HepG2 (cell line): ENCODE measurements at regions not wholly inside any gene's neighbourhood (a gene's known extent, or its start where the extent isn't known, plus 50 kb on each side); places are given as distances from the start of the nearest gene placed in this dataset.

Experiments used
- CC2D1A ChIP-seq: sonication (generic); formaldehyde crosslinking; IDR thresholded peaks from 2 replicates; pipeline ENCODE4 v1.8.1; 2023; ENCODE audit warnings: mild to moderate bottlenecking, missing genetic modification reagents
- DMTF1 ChIP-seq: sonication (generic); formaldehyde crosslinking; IDR thresholded peaks from 2 replicates; pipeline ENCODE4 v1.4.0; 2020; ENCODE audit warnings: mild to moderate bottlenecking, missing genetic modification reagents
- DNMT3B ChIP-seq: conservative IDR thresholded peaks from 2 replicates; pipeline ENCODE4 v1.6.1; 2016; ENCODE audit warnings: missing biosample characterization, control low read depth
- ELF3 ChIP-seq: IDR thresholded peaks from 2 replicates; pipeline ENCODE4 v1.6.1; 2016; ENCODE audit warnings: missing genetic modification reagents, missing compliant biosample characterization
- FIP1L1 ChIP-seq: fragments of 200-400 bp; formaldehyde crosslinking; IDR thresholded peaks from 2 replicates; pipeline ENCODE4 v1.6.1; 2018; ENCODE audit warnings: low read depth, mild to moderate bottlenecking, low read length, moderate library complexity, borderline replicate concordance; ENCODE audit not compliant: insufficient read depth
- FOXO1 ChIP-seq: sonication (generic); formaldehyde crosslinking; IDR thresholded peaks from 2 replicates; pipeline ENCODE4 v1.4.0; 2020; ENCODE audit warnings: missing genetic modification reagents
- HOXA3 ChIP-seq: sonication (generic); formaldehyde crosslinking; IDR thresholded peaks from 2 replicates; pipeline ENCODE4 v1.5.0; 2020; ENCODE audit warnings: missing genetic modification reagents
- LCORL ChIP-seq, 2 experiments: fragments of 450-650 bp in 1 of 2; sonication (generic) in 1 of 2; formaldehyde crosslinking in 1 of 2; IDR thresholded peaks; 2 replicates each; pipeline versions ENCODE4 v1.5.0 to v1.6.1; 2017 to 2020; ENCODE audit warnings: antibody characterized with exemption in 1 of 2, missing genetic modification reagents in 1 of 2
- NRL ChIP-seq: sonication (generic); formaldehyde crosslinking; IDR thresholded peaks from 2 replicates; pipeline ENCODE4 v1.5.0; 2020; ENCODE audit warnings: missing genetic modification reagents, mild to moderate bottlenecking, moderate library complexity, borderline replicate concordance
- PHB2 ChIP-seq: fragments of 450-650 bp; IDR thresholded peaks from 2 replicates; pipeline ENCODE4 v1.6.1; 2018; ENCODE audit not compliant: partially characterized antibody
- SSRP1 ChIP-seq: IDR thresholded peaks from 2 replicates; pipeline ENCODE4 v1.6.1; 2016; ENCODE audit warnings: control low read depth
- TGIF2 ChIP-seq: IDR thresholded peaks from 2 replicates; pipeline ENCODE4 v1.6.1; 2016; ENCODE audit warnings: control low read depth, missing compliant biosample characterization
- ZGPAT ChIP-seq: IDR thresholded peaks from 2 replicates; pipeline ENCODE4 v1.6.1; 2016; ENCODE audit warnings: mild to moderate bottlenecking
- ZNF672 ChIP-seq: sonication (generic); formaldehyde crosslinking; IDR thresholded peaks from 2 replicates; pipeline ENCODE4 v1.8.1; 2022; ENCODE audit warnings: missing genetic modification reagents
- TF ChIP-seq, protein P1 (sequence below): sonication (generic); formaldehyde crosslinking; IDR thresholded peaks from 2 replicates; pipeline ENCODE4 v1.4.0; 2020; ENCODE audit warnings: missing genetic modification reagents, borderline replicate concordance
- TF ChIP-seq, protein P2 (sequence below): sonication (generic); formaldehyde crosslinking; IDR thresholded peaks from 2 replicates; pipeline ENCODE4 v1.9.0; 2021; ENCODE audit warnings: missing genetic modification reagents, mild to moderate bottlenecking, borderline replicate concordance
- TF ChIP-seq, protein P3 (sequence below): sonication (generic); formaldehyde crosslinking; IDR thresholded peaks from 2 replicates; pipeline ENCODE4 v1.8.0; 2022; ENCODE audit warnings: mild to moderate bottlenecking, missing genetic modification reagents, moderate library complexity

GRCh38 chr3:43178891-43179366 lies 73.0 kb upstream of the POMGNT2 start (continued):
- TF ChIP-seq, protein P1, sequence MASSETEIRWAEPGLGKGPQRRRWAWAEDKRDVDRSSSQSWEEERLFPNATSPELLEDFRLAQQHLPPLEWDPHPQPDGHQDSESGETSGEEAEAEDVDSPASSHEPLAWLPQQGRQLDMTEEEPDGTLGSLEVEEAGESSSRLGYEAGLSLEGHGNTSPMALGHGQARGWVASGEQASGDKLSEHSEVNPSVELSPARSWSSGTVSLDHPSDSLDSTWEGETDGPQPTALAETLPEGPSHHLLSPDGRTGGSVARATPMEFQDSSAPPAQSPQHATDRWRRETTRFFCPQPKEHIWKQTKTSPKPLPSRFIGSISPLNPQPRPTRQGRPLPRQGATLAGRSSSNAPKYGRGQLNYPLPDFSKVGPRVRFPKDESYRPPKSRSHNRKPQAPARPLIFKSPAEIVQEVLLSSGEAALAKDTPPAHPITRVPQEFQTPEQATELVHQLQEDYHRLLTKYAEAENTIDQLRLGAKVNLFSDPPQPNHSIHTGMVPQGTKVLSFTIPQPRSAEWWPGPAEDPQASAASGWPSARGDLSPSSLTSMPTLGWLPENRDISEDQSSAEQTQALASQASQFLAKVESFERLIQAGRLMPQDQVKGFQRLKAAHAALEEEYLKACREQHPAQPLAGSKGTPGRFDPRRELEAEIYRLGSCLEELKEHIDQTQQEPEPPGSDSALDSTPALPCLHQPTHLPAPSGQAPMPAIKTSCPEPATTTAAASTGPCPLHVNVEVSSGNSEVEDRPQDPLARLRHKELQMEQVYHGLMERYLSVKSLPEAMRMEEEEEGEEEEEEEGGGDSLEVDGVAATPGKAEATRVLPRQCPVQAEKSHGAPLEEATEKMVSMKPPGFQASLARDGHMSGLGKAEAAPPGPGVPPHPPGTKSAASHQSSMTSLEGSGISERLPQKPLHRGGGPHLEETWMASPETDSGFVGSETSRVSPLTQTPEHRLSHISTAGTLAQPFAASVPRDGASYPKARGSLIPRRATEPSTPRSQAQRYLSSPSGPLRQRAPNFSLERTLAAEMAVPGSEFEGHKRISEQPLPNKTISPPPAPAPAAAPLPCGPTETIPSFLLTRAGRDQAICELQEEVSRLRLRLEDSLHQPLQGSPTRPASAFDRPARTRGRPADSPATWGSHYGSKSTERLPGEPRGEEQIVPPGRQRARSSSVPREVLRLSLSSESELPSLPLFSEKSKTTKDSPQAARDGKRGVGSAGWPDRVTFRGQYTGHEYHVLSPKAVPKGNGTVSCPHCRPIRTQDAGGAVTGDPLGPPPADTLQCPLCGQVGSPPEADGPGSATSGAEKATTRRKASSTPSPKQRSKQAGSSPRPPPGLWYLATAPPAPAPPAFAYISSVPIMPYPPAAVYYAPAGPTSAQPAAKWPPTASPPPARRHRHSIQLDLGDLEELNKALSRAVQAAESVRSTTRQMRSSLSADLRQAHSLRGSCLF (CRISPR knock-in tag): no peak
- no peak for TF ChIP-seq TGIF2 (CRISPR knock-in tag)
- TF ChIP-seq ZGPAT (CRISPR knock-in tag): peak; percentile 70
- no peak for TF ChIP-seq ZNF672 (CRISPR knock-in tag)
- TF ChIP-seq DMTF1 (CRISPR knock-in tag): no peak
- TF ChIP-seq FIP1L1: no peak
- peak; percentile 47; the same call in 1 of the 2 replicates for TF ChIP-seq FOXO1 (CRISPR knock-in tag)
- peak; percentile 53; the same call in 1 of the 2 replicates for TF ChIP-seq HOXA3 (CRISPR knock-in tag)
- TF ChIP-seq CC2D1A (CRISPR knock-in tag): no peak
- TF ChIP-seq SSRP1 (CRISPR knock-in tag): no peak
- TF ChIP-seq NRL (CRISPR knock-in tag): no peak
- TF ChIP-seq, protein P2, sequence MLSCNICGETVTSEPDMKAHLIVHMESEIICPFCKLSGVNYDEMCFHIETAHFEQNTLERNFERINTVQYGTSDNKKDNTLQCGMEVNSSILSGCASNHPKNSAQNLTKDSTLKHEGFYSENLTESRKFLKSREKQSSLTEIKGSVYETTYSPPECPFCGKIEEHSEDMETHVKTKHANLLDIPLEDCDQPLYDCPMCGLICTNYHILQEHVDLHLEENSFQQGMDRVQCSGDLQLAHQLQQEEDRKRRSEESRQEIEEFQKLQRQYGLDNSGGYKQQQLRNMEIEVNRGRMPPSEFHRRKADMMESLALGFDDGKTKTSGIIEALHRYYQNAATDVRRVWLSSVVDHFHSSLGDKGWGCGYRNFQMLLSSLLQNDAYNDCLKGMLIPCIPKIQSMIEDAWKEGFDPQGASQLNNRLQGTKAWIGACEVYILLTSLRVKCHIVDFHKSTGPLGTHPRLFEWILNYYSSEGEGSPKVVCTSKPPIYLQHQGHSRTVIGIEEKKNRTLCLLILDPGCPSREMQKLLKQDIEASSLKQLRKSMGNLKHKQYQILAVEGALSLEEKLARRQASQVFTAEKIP (CRISPR knock-in tag): no peak
- TF ChIP-seq DNMT3B (CRISPR knock-in tag): peak; percentile 74; the same call in 1 of the 2 replicates
- no peak for TF ChIP-seq LCORL (IDR thresholded peaks at IDR 0.05)
- TF ChIP-seq LCORL (CRISPR knock-in tag; IDR thresholded peaks at IDR 0.05): peak; percentile 38; the same call in 1 of the 2 replicates
- peak; percentile 97 for TF ChIP-seq ELF3 (CRISPR knock-in tag)
- no peak for TF ChIP-seq PHB2
- TF ChIP-seq, protein P3, sequence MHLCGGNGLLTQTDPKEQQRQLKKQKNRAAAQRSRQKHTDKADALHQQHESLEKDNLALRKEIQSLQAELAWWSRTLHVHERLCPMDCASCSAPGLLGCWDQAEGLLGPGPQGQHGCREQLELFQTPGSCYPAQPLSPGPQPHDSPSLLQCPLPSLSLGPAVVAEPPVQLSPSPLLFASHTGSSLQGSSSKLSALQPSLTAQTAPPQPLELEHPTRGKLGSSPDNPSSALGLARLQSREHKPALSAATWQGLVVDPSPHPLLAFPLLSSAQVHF (CRISPR knock-in tag): no peak
